NCI-H82 treated with DMSO at 0.1 percent for 48 hours (cell line): ENCODE measurements at regions not wholly inside any gene's neighbourhood (a gene's known extent, or its start where the extent isn't known, plus 50 kb on each side); places are given as distances from the start of the nearest gene placed in this dataset.

ENCODE experiments used
- DNase-seq: peaks from one replicate; lab custom pipeline; 2025; ENCODE audit not compliant: unreplicated experiment; lab: John Stamatoyannopoulos, UW

GRCh38 chrX:97666890-97667289 lies 783.2 kb downstream of the RPA4 start:
- DNase-seq, result no peak

GRCh38 chrX:97668126-97668525 lies 784.4 kb downstream of the RPA4 start:
- DNase-seq, result no peak

GRCh38 chrX:97672138-97672537 lies 788.4 kb downstream of the RPA4 start:
- no peak for DNase-seq

GRCh38 chrX:97672608-97673007 lies 788.9 kb downstream of the RPA4 start:
- DNase-seq, result no peak

GRCh38 chrX:97673135-97673534 lies 789.4 kb downstream of the RPA4 start:
- no peak for DNase-seq

GRCh38 chrX:97682991-97683840 lies 799.5 kb downstream of the RPA4 start:
- DNase-seq, result no peak

GRCh38 chrX:97685753-97686152 lies 802.0 kb downstream of the RPA4 start:
- peak; percentile 32 for DNase-seq

GRCh38 chrX:97691901-97692455 lies 808.3 kb downstream of the RPA4 start:
- peak; percentile 86 for DNase-seq

GRCh38 chrX:97692575-97692974 lies 808.9 kb downstream of the RPA4 start:
- DNase-seq, result no peak

- DNase-seq, result no peak
Measured at GRCh38 chrX:97700547-97700946, 816.8 kb downstream of the RPA4 start.

GRCh38 chrX:97704474-97704873 lies 820.8 kb downstream of the RPA4 start:
- no peak for DNase-seq

- DNase-seq, result no peak
Measured at GRCh38 chrX:97704881-97705280, 821.2 kb downstream of the RPA4 start.

- DNase-seq, result peak; percentile 85
Measured at GRCh38 chrX:97705936-97706335, 822.2 kb downstream of the RPA4 start.

- no peak for DNase-seq
Measured at GRCh38 chrX:97714072-97714471, 830.4 kb downstream of the RPA4 start.

GRCh38 chrX:97728215-97728614 lies 844.5 kb downstream of the RPA4 start:
- DNase-seq, result no peak

GRCh38 chrX:97740044-97740443 lies 856.3 kb downstream of the RPA4 start:
- DNase-seq, result no peak

- no peak for DNase-seq
Measured at GRCh38 chrX:97740886-97741285, 857.2 kb downstream of the RPA4 start.

- no peak for DNase-seq
Measured at GRCh38 chrX:97743014-97743413, 859.3 kb downstream of the RPA4 start.

- DNase-seq, result no peak
Measured at GRCh38 chrX:97747346-97747745, 863.6 kb downstream of the RPA4 start.

GRCh38 chrX:97751016-97751415 lies 867.3 kb downstream of the RPA4 start:
- no peak for DNase-seq

- no peak for DNase-seq
Measured at GRCh38 chrX:97751735-97752134, 868.0 kb downstream of the RPA4 start.

- no peak for DNase-seq
Measured at GRCh38 chrX:97756879-97757278, 873.2 kb downstream of the RPA4 start.

GRCh38 chrX:97763391-97763790 lies 879.7 kb downstream of the RPA4 start:
- DNase-seq, result no peak
